ENCODE measurements at regions not wholly inside any gene's neighbourhood (a gene's known extent, or its start where the extent isn't known, plus 50 kb on each side); places are given as distances from the start of the nearest gene placed in this dataset.

DNA sequence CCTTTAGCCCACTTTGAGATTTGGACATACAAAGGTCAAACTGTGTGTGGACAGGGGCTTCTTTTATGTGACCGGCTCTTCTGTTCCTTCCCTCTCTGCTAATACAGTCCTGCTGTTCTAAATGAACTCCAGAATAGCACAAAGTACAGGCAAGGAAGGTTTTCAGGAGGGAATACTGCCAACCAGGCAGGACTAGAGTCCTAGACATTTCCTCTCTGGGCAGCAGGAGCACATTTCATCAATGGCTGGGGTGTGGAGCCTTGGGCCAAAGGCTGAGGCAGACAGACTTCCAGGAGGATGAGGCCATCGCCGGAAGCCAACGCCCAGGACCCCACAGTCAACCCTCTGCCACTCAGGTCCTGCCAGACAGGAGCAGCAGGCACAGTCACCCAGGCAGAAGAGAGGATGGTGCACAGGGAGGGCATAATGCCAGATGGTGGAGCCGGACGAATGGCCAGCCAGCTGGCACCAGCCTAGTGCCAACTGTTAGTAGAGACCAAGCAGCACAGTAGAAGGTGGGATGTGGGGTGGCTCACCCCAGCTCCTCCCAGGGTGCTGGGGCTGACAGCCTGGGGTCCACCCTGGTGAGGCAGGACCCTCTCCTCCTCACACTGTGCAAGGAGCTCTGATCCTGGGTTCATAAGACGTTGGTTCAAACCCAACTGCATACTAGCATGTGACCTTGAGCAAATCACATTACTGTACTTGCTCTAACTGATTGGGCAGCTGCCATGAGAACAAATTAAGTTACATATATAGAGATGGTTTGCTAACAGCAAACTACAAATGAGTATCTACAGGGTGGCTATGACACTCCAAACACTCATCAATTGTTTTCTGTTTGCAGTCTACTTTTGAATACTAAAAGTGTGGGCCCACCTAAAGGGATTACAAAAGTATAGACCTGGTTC lies 410.7 kb downstream of the SIPA1L2 start:
- TF ChIP-seq, protein P1, sequence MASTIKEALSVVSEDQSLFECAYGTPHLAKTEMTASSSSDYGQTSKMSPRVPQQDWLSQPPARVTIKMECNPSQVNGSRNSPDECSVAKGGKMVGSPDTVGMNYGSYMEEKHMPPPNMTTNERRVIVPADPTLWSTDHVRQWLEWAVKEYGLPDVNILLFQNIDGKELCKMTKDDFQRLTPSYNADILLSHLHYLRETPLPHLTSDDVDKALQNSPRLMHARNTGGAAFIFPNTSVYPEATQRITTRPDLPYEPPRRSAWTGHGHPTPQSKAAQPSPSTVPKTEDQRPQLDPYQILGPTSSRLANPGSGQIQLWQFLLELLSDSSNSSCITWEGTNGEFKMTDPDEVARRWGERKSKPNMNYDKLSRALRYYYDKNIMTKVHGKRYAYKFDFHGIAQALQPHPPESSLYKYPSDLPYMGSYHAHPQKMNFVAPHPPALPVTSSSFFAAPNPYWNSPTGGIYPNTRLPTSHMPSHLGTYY (CRISPR knock-in tag; IDR thresholded peaks at IDR 0.05), result no peak
- TF ChIP-seq, protein P2, sequence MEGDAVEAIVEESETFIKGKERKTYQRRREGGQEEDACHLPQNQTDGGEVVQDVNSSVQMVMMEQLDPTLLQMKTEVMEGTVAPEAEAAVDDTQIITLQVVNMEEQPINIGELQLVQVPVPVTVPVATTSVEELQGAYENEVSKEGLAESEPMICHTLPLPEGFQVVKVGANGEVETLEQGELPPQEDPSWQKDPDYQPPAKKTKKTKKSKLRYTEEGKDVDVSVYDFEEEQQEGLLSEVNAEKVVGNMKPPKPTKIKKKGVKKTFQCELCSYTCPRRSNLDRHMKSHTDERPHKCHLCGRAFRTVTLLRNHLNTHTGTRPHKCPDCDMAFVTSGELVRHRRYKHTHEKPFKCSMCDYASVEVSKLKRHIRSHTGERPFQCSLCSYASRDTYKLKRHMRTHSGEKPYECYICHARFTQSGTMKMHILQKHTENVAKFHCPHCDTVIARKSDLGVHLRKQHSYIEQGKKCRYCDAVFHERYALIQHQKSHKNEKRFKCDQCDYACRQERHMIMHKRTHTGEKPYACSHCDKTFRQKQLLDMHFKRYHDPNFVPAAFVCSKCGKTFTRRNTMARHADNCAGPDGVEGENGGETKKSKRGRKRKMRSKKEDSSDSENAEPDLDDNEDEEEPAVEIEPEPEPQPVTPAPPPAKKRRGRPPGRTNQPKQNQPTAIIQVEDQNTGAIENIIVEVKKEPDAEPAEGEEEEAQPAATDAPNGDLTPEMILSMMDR (IDR thresholded peaks at IDR 0.05), result no peak
- TF ChIP-seq NR1H2 (CRISPR knock-in tag; IDR thresholded peaks at IDR 0.05) (no peak), MYBL2 (CRISPR knock-in tag; IDR thresholded peaks at IDR 0.05) (no peak), FOXJ3 (CRISPR knock-in tag; IDR thresholded peaks at IDR 0.05; ENCODE audit: borderline replicate concordance) (no peak), GABPB1 (CRISPR knock-in tag; IDR thresholded peaks at IDR 0.05) (no peak), TEAD1 (CRISPR knock-in tag; IDR thresholded peaks at IDR 0.05) (no peak)
- TF ChIP-seq, protein P3, sequence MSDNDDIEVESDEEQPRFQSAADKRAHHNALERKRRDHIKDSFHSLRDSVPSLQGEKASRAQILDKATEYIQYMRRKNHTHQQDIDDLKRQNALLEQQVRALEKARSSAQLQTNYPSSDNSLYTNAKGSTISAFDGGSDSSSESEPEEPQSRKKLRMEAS (CRISPR knock-in tag; IDR thresholded peaks at IDR 0.05), result no peak
